Heart left ventricle (tissue), 16 donors: ENCODE measurements at regions not wholly inside any gene's neighbourhood (a gene's known extent, or its start where the extent isn't known, plus 50 kb on each side); places are given as distances from the start of the nearest gene placed in this dataset.

Experiments used
- ATAC-seq, 4 donors: fragments of 200-7000 bp; cut with Tn5 transposase; one replicate each; pipeline ENCODE4 v1.9.1; 2020 to 2022; ENCODE audit warnings: moderate library complexity in 4 of 4, mild to moderate bottlenecking in 3 of 4, moderate number of reproducible peaks in 1 of 4
- DNase-seq, 5 donors: peaks; one replicate each; pipeline ENCODE4 v3.0.0-alpha.2; 2020
- H3K27ac ChIP-seq, 12 donors: fragments of 200-600 bp; sonication (generic) in 4 of 12; one replicate each; pipeline versions ENCODE4 v1.5.0 to v1.8.0; 2016 to 2022; ENCODE audit warnings: mild to moderate bottlenecking in 2 of 12
- H3K27me3 ChIP-seq, 9 donors: fragments of 200-600 bp; sonication (generic) in 2 of 9; one replicate each; pipeline versions ENCODE4 v1.5.1 to v1.8.0; 2016 to 2022; ENCODE audit warnings: mild to moderate bottlenecking in 3 of 9
- H3K36me3 ChIP-seq, 9 donors: fragments of 200-600 bp; sonication (generic) in 2 of 9; one replicate each; pipeline versions ENCODE4 v1.5.0 to v1.8.0; 2018 to 2022; ENCODE audit warnings: mild to moderate bottlenecking in 2 of 9
- H3K4me1 ChIP-seq, 12 donors: fragments of 200-600 bp; sonication (generic) in 4 of 12; one replicate each; pipeline versions ENCODE4 v1.5.0 to v1.8.0; 2016 to 2022; ENCODE audit warnings: mild to moderate bottlenecking in 3 of 12
- H3K4me3 ChIP-seq, 12 donors: fragments of 200-600 bp; sonication (generic) in 4 of 12; one replicate each; pipeline versions ENCODE4 v1.5.0 to v1.8.0; 2017 to 2022; ENCODE audit warnings: mild to moderate bottlenecking in 9 of 12, moderate library complexity in 4 of 12
- H3K9me3 ChIP-seq, 12 donors: fragments of 200-600 bp; sonication (generic) in 4 of 12; one replicate each; pipeline versions ENCODE4 v1.5.0 to v1.8.0; 2016 to 2022; ENCODE audit warnings: mild to moderate bottlenecking in 1 of 12
- POLR2A ChIP-seq, 2 donors: fragments of 450-650 bp; IDR thresholded peaks; one replicate each; pipeline ENCODE4 v1.6.1; 2017; ENCODE audit warnings: antibody characterized with exemption in 2 of 2, mild to moderate bottlenecking in 2 of 2, moderate library complexity in 2 of 2
- WGBS, 4 donors: extraction: QIAGEN DNeasy Blood & Tissue Kit in 2 of 4; methylation state at CpG; one replicate each; pipeline versions ENCODE4 v1.1.5 to v1.1.7; 2013 to 2018; 5-methylcytosine and 5-hydroxymethylcytosine counted together
- intact Hi-C, 10 donors: fragments of 100-400 bp; cut with DNase I; formaldehyde crosslinking; loops; one replicate each; pipeline versions ENCODE4 v1.11.1 to v1.14.2; 2022
- TF ChIP-seq, protein P1 (sequence below), 12 donors: fragments of 200-600 bp; sonication (generic) in 4 of 12; IDR thresholded peaks; one replicate each; pipeline versions ENCODE4 v1.5.0 to v1.8.0; 2018 to 2022; ENCODE audit warnings: antibody characterized with exemption in 12 of 12, mild to moderate bottlenecking in 5 of 12
- donor health status: ischemic (EF 13 %, LVEDD 7.1; RV severe dilation, severe dysfunction).
- donor health status: healthy with polysubstance abuse.
- donor health status: DM: no; HTN: yes; CAD: no.
- donor health status: DM: no; HTN: no; CAD: no.
- donor health status: ischemic (EF 25% LVEDD 6.9; RV normal size, moderate dysfunction).
- donor health status: ischemic (EF 25% LVEDD 5.7; RV mildly dilated, moderate dysfunction).
- donor health status: healthy.
- donor health status: DM: yes; HTN: yes; CAD: no.
- donor health status: ischemic (EF 35%, LVEDD 5.7; RV mildly dilated, moderate dysfunction).
- donor health status: nonischemic (EF 11% LVEDD 7.7; RV severe dilation, severe dysfunction).
- donor health status: DM: yes; HTN: yes; CAD: no.
- donor health status: PGD.
- donor health status: ischemic (EF 29% LVEDD 5.4; RV normal size, mild dysfunction).
- donor health status: nonischemic (EF 23%, LVEDD 6.1; RV moderate dilation, normal function).

DNA sequence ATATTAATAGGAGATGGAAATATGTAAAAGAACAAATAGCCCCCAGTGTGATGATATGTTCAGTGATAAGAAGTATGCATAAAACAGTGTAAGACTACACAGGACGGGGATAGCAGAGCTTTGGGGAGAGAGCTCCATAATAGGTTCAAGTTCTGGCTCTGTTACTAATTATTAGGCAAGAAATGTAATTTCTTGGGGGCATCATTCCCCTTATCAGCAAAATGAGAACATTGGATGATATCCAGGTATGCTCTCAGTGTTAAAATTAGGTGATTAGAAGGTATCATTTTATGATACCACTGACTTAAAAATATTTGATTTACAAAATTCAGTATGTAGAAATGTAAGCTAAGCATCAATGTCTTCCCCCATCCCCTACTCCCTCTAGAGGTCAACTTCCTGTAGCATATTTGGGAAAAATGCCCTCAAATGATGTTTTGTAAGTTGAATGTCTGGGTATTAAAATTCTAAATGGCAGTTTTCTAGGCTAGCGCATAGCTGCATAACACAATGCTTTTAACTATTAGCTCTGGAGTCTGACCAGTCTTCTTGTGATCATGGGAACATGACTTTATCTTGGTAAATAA, 585.7 kb upstream of the CAMK1G start:
- H3K27ac ChIP-seq, result no peak overlapping the region
- DNase-seq (no peak), ATAC-seq (no peak)
- H3K9me3 ChIP-seq, result peaks cover 0 to 9% (median 0%) of the 10 kb centered on the region in 12 donors
- no peaks in the 10 kb centered on the region for H3K27me3 ChIP-seq
- 89 to 93% (median 92%) methylated on average over 2 of the region's 2 CpGs for WGBS, 4 donors
- no peak for TF ChIP-seq POLR2A (IDR thresholded peaks at IDR 0.05)
- TF ChIP-seq, protein P1, sequence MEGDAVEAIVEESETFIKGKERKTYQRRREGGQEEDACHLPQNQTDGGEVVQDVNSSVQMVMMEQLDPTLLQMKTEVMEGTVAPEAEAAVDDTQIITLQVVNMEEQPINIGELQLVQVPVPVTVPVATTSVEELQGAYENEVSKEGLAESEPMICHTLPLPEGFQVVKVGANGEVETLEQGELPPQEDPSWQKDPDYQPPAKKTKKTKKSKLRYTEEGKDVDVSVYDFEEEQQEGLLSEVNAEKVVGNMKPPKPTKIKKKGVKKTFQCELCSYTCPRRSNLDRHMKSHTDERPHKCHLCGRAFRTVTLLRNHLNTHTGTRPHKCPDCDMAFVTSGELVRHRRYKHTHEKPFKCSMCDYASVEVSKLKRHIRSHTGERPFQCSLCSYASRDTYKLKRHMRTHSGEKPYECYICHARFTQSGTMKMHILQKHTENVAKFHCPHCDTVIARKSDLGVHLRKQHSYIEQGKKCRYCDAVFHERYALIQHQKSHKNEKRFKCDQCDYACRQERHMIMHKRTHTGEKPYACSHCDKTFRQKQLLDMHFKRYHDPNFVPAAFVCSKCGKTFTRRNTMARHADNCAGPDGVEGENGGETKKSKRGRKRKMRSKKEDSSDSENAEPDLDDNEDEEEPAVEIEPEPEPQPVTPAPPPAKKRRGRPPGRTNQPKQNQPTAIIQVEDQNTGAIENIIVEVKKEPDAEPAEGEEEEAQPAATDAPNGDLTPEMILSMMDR (IDR thresholded peaks at IDR 0.05), result peak in 5 of 12 donors; percentile 6 to 23 (median 12)
- H3K4me1 ChIP-seq, result no peaks in the 10 kb centered on the region
- intact Hi-C loops, result loop anchor here in 1 of 10 donors (5.0 kb wide), 1 partner anchor 586 kb away; no protein-coding TSS in a partner anchor
- no peaks in the 10 kb centered on the region for H3K36me3 ChIP-seq
- H3K4me3 ChIP-seq, result no peak overlapping the region

DNA sequence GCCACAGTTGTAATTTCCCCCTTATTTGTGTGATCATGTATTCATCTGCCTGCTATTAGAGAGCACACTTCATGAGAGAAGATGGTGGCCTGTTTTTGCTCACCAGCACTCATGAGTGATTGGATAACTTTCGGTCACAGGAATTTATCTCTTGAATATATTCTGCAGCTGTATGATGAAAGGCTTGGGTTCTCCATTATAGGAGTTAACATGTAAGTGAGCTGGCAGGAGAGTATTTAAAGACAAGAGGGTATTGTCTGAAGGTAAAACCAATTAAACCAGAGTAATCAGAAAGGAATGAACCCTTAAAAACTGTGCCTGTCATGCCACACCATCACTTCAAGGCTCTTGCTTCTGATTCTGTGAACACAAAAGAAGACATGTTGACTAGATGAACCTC, 574.9 kb upstream of the CAMK1G start:
- WGBS, 4 donors, result 42 to 63% (median 45%) methylated on average over 1 of the region's 1 CpG
- no peak overlapping the region for H3K27ac ChIP-seq
- H3K4me3 ChIP-seq, result no peak overlapping the region
- intact Hi-C loops, result no loop called here
- no peaks in the 10 kb centered on the region for H3K27me3 ChIP-seq
- DNase-seq (no peak), ATAC-seq (no peak)
- H3K9me3 ChIP-seq, result no peaks in the 10 kb centered on the region
- no peaks in the 10 kb centered on the region for H3K4me1 ChIP-seq
- TF ChIP-seq POLR2A (IDR thresholded peaks at IDR 0.05), result no peak
- TF ChIP-seq, protein P1 (IDR thresholded peaks at IDR 0.05), result no peak
- no peaks in the 10 kb centered on the region for H3K36me3 ChIP-seq

DNA sequence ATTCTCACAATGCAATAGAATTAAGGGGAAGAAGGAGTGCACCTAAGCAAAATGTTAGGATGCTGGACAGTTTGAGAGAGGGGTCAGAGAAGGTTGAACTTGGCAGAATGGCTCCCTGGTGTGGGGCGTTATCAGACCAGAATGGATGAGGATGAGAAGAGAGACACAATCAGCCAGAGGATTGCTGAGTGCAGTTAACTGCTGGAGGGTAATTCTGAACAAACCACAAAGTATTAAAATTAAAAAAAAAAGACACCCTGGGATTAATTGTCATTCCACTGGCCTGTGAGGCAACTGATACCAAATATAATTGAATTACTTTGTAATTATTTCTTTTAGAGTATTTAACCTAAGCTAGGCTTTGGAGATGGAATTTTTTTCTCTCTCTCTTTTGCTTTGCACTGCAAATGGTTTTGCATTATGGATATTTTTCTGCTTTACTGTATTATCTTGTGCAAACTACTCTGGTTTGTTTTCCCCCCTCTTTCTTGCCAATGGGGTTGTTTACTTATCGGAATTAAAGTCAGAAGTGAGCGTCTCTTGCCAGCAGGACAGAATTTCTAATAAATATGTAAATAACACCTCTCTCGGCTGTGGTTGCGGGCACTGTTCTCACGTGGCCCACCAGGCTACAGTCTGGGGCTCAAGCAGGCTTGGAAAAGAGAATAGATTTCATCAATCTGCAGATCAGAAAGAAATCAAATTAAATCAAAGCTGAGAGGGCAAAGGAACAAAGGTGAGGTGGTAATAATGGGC, 572.9 kb upstream of the CAMK1G start:
- 89 to 96% (median 92%) methylated on average over 6 of the region's 6 CpGs for WGBS, 4 donors
- no peak for ATAC-seq

More for the DNA sequence above, 572.9 kb upstream of the CAMK1G start:
- Histone ChIP-seq H3K27ac (no peak overlapping the region), H3K36me3 (no peaks in the 10 kb centered on the region), H3K4me1 (no peaks in the 10 kb centered on the region), H3K9me3 (no peaks in the 10 kb centered on the region), H3K4me3 (no peak overlapping the region), H3K27me3 (no peaks in the 10 kb centered on the region)
- no peak for DNase-seq
- TF ChIP-seq, protein P1 (IDR thresholded peaks at IDR 0.05), result no peak
- TF ChIP-seq POLR2A (IDR thresholded peaks at IDR 0.05), result no peak
- intact Hi-C loops, result no loop called here
